ENCODE measurements at regions not wholly inside any gene's neighbourhood (a gene's known extent, or its start where the extent isn't known, plus 50 kb on each side); places are given as distances from the start of the nearest gene placed in this dataset.

DNA sequence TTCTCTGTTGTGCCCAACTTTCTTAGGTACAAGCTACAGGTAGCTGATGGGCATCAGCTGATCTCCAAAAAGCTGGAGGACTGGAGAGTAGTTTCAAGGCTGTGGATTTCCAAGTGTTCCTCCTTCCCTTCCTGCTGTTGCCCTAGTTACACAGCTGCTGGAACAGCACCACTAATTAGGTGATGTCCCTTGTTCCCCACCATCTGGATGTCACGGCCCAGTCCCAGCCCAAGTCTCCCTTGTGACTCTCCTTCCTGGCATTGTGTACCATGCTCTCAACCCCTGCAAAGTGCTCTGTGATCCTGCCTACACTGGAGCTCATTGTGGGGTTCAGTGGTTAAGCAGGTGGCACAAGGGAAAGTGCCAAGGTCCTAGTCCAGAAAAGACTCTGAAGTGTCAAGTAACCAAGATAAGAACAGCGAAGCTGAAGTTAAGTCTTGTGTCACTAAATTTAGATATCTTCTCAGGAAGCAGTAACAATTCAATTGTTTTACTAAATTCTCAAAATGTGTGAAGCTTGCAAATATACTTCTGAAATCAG lies 604.5 kb downstream of the ISL1 start:
- H3K9me3 ChIP-seq (ENCODE audit: low read length): no peaks in the 10 kb centered on the region
- H3K27me3 ChIP-seq (ENCODE audit: insufficient read depth, low read length, poor library complexity, severe bottlenecking): no peaks in the 10 kb centered on the region
- H3K4me3 Mint-ChIP-seq: no peak overlapping the region
- H3K36me3 Mint-ChIP-seq: no peaks in the 10 kb centered on the region
- ChIA-PET POLR2A (no interaction called here), CTCF (interaction anchor here (0.8 kb wide), 1 partner anchor 13 kb away, joined by 3 read pairs; no protein-coding TSS in a partner anchor)
- no peaks in the 10 kb centered on the region for H3K4me1 ChIP-seq (ENCODE audit: insufficient read depth, low read length)
- H3K27ac Mint-ChIP-seq: no peak overlapping the region
- H3K27me3 Mint-ChIP-seq: no peaks in the 10 kb centered on the region
- H3K9me3 Mint-ChIP-seq: peaks cover 0 to 12% (median 2%) of the 10 kb centered on the region in 5 donors
- no peaks in the 10 kb centered on the region for H3K4me1 Mint-ChIP-seq
- no peak overlapping the region for H3K27ac ChIP-seq (ENCODE audit: low read depth, low read length)
- H3K36me3 ChIP-seq (ENCODE audit: insufficient read depth, low read length): no peaks in the 10 kb centered on the region
- DNase-seq: no peak
- H3K4me3 ChIP-seq (ENCODE audit: low read length): no peak overlapping the region

DNA sequence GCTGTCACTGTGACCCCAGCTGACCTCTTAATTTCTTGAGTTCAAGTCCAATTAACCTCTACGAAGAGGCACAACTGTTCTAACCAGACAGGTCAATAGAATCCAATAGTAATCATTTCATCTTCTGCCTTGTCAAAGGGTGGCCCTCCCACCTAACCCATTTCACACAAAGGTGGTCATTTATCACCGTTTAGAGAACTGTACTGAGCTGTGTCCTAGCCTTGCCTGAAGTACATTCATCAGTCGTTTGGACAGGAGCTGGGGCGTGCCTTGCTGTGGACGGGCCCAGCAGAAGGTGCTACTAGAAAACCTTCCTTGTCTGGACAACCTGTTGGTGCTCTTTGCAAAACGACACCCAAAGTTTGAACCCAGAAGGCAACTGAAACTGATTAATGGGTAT lies 605.4 kb downstream of the ISL1 start:
- Mint-ChIP-seq H3K9me3 (peaks cover 0 to 11% (median 3%) of the 10 kb centered on the region in 5 donors), H3K4me1 (no peaks in the 10 kb centered on the region), H3K4me3 (no peak overlapping the region), H3K27ac (no peak overlapping the region), H3K27me3 (no peaks in the 10 kb centered on the region), H3K36me3 (no peaks in the 10 kb centered on the region)
- POLR2A ChIA-PET: no interaction called here
- CTCF ChIA-PET: no interaction called here
- no peaks in the 10 kb centered on the region for H3K36me3 ChIP-seq (ENCODE audit: insufficient read depth, low read length)
- H3K4me1 ChIP-seq (ENCODE audit: insufficient read depth, low read length): no peaks in the 10 kb centered on the region
- no peaks in the 10 kb centered on the region for H3K9me3 ChIP-seq (ENCODE audit: low read length)
- H3K27ac ChIP-seq (ENCODE audit: low read depth, low read length): no peak overlapping the region
- H3K27me3 ChIP-seq (ENCODE audit: insufficient read depth, low read length, poor library complexity, severe bottlenecking): no peaks in the 10 kb centered on the region
- DNase-seq: no peak
- H3K4me3 ChIP-seq (ENCODE audit: low read length): no peak overlapping the region

DNA sequence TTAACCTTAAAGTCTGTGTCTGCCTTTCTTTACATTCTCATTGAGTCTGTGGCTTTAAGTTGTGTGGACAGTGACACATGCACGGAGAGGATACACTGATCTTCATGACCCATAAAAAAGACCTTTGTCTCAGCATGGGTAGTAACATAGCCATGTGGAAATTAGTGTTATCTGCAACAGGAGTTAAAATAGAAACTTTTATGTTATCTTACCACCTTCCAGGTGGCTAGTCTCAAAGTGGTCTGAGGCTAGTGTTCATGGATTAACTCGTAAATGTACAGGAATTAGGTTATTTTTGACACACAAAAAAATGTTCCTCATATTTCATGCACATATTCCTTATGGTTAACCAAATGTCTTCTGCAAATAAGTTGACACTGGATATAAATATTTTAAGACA lies 607.0 kb downstream of the ISL1 start:
- Histone ChIP-seq H3K36me3 (ENCODE audit: insufficient read depth, low read length) (no peaks in the 10 kb centered on the region), H3K9me3 (ENCODE audit: low read length) (no peaks in the 10 kb centered on the region), H3K4me1 (ENCODE audit: insufficient read depth, low read length) (no peaks in the 10 kb centered on the region), H3K27me3 (ENCODE audit: insufficient read depth, low read length, poor library complexity, severe bottlenecking) (no peaks in the 10 kb centered on the region), H3K27ac (ENCODE audit: low read depth, low read length) (no peak overlapping the region), H3K4me3 (ENCODE audit: low read length) (no peak overlapping the region)
- ChIA-PET POLR2A (no interaction called here), CTCF (no interaction called here)
- H3K4me1 Mint-ChIP-seq: no peaks in the 10 kb centered on the region
- no peaks in the 10 kb centered on the region for H3K36me3 Mint-ChIP-seq
- H3K27ac Mint-ChIP-seq: no peak overlapping the region
- no peak overlapping the region for H3K4me3 Mint-ChIP-seq
- H3K9me3 Mint-ChIP-seq: peaks cover 0 to 11% (median 3%) of the 10 kb centered on the region in 5 donors
- no peaks in the 10 kb centered on the region for H3K27me3 Mint-ChIP-seq
- no peak for DNase-seq

DNA sequence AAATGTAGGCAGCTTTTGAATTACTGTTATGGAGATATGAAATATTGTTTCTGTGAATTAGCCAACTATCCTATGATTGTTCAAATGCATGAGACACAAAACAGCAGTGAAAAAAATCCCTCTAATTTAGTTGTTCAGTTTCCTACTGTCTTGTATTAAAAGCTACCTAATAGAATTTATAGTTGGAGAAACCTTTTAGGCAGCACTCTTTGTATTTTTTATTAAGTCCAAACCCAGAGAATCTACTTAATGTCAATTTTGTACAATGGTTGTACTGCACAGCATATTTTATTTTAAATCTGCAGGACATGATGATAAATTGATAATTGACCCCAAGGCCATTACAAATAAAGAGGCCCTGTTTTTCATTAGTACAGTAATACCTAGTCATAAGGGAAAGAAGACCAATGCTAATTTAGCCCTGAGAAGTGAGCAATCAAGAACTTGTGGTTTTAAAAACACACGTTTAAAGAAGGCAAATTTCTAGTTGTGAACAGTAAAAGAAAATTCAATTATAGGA lies 607.5 kb downstream of the ISL1 start:
- CTCF ChIA-PET: no interaction called here
- DNase-seq: no peak
- Mint-ChIP-seq H3K36me3 (no peaks in the 10 kb centered on the region), H3K27me3 (no peaks in the 10 kb centered on the region), H3K4me1 (no peaks in the 10 kb centered on the region), H3K9me3 (peaks cover 0 to 11% (median 3%) of the 10 kb centered on the region in 5 donors), H3K4me3 (no peak overlapping the region), H3K27ac (no peak overlapping the region)
- POLR2A ChIA-PET: no interaction called here
- Histone ChIP-seq H3K9me3 (ENCODE audit: low read length) (no peaks in the 10 kb centered on the region), H3K4me1 (ENCODE audit: insufficient read depth, low read length) (no peaks in the 10 kb centered on the region), H3K4me3 (ENCODE audit: low read length) (no peak overlapping the region), H3K36me3 (ENCODE audit: insufficient read depth, low read length) (no peaks in the 10 kb centered on the region), H3K27me3 (ENCODE audit: insufficient read depth, low read length, poor library complexity, severe bottlenecking) (no peaks in the 10 kb centered on the region), H3K27ac (ENCODE audit: low read depth, low read length) (no peak overlapping the region)

DNA sequence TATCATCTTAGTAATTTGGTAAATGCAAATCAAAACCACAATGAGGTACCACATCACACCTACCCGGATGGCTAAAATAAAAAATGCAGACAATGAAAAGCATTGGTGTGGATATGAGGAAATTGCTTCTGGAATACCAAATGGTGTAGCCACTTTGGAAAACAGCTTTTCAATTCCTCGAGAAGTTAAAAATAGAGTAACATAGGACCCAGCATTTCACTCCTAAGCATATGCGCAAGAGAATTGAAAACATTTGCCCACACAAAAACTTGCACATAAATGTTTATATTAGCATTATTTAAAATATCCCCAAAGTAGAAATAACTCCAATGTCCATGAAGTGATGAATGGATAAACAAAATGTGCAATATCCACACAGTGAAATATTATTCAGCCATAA lies 608.7 kb downstream of the ISL1 start:
- POLR2A ChIA-PET: no interaction called here
- Mint-ChIP-seq H3K27me3 (no peaks in the 10 kb centered on the region), H3K4me1 (no peaks in the 10 kb centered on the region), H3K36me3 (no peaks in the 10 kb centered on the region), H3K4me3 (no peak overlapping the region), H3K9me3 (peaks cover 0 to 8% (median 3%) of the 10 kb centered on the region in 5 donors), H3K27ac (no peak overlapping the region)
- Histone ChIP-seq H3K4me1 (ENCODE audit: insufficient read depth, low read length) (no peaks in the 10 kb centered on the region), H3K27me3 (ENCODE audit: insufficient read depth, low read length, poor library complexity, severe bottlenecking) (no peaks in the 10 kb centered on the region), H3K36me3 (ENCODE audit: insufficient read depth, low read length) (no peaks in the 10 kb centered on the region), H3K9me3 (ENCODE audit: low read length) (no peaks in the 10 kb centered on the region), H3K4me3 (ENCODE audit: low read length) (no peak overlapping the region), H3K27ac (ENCODE audit: low read depth, low read length) (no peak overlapping the region)
- CTCF ChIA-PET: interaction anchor here (0.7 kb wide), 1 partner anchor 11 kb away, joined by 4 read pairs; no protein-coding TSS in a partner anchor
- no peak for DNase-seq

DNA sequence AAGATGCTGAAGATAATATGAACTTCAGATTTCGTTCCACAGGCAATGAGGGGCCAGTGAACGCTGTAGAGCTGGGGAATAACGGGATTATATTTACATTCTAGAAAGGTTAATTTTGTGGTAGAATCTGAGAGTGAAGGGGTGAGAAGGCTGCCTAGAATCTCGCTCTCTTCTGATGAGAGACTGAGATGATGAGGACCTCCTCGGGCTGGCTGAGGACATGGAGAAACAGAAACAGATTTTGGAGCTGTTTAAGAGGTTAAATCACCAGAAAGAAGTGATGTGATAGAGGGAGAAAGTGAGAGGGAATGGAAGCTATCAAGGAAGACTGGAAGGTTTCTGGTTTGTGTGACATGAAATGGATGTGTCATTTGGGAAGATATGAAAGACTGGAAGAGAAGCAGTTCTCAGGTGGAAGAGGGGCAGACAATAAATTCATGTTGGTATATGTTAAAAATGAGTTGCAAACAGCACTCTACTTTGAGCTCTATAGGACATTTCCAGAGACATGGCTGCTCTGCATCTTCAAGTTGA lies 612.6 kb downstream of the ISL1 start:
- POLR2A ChIA-PET: no interaction called here
- H3K9me3 ChIP-seq (ENCODE audit: low read length): no peaks in the 10 kb centered on the region
- no peak overlapping the region for H3K27ac ChIP-seq (ENCODE audit: low read depth, low read length)
- no peaks in the 10 kb centered on the region for H3K4me1 ChIP-seq (ENCODE audit: insufficient read depth, low read length)
- Mint-ChIP-seq H3K4me1 (no peaks in the 10 kb centered on the region), H3K4me3 (no peak overlapping the region), H3K36me3 (no peaks in the 10 kb centered on the region), H3K27me3 (no peaks in the 10 kb centered on the region), H3K9me3 (peaks cover 0 to 6% (median 3%) of the 10 kb centered on the region in 5 donors), H3K27ac (no peak overlapping the region)
- DNase-seq: no peak
- CTCF ChIA-PET: no interaction called here
- H3K36me3 ChIP-seq (ENCODE audit: insufficient read depth, low read length): no peaks in the 10 kb centered on the region
- no peaks in the 10 kb centered on the region for H3K27me3 ChIP-seq (ENCODE audit: insufficient read depth, low read length, poor library complexity, severe bottlenecking)
- H3K4me3 ChIP-seq (ENCODE audit: low read length): no peak overlapping the region

DNA sequence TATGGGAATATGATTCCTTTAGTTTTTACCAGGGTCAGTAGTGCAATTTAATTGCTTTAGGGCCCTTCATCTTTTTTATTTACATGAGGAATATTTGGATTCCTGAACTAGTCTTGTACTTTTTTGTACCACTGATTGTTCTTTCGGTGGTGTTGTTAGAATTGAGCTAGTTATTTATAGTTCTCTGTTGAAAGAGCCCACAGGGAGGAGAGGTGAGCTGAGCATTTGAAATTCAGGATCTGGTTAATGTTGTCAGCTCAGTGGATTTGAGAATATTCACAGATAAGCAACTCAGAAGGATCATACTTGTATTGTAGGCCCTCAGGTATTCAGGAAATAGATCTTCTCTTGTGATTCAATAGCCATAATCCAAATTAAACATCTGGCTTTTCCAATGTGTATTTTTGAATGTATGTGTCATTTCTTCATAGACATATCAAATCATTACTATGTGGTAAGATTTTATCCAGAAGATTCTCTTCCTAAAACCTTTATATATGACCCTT lies 613.2 kb downstream of the ISL1 start:
- H3K9me3 Mint-ChIP-seq: peaks cover 0 to 6% (median 3%) of the 10 kb centered on the region in 5 donors
- no peaks in the 10 kb centered on the region for H3K36me3 Mint-ChIP-seq
- no peaks in the 10 kb centered on the region for H3K4me1 Mint-ChIP-seq
- Histone ChIP-seq H3K36me3 (ENCODE audit: insufficient read depth, low read length) (no peaks in the 10 kb centered on the region), H3K27ac (ENCODE audit: low read depth, low read length) (no peak overlapping the region), H3K9me3 (ENCODE audit: low read length) (no peaks in the 10 kb centered on the region), H3K4me3 (ENCODE audit: low read length) (no peak overlapping the region), H3K4me1 (ENCODE audit: insufficient read depth, low read length) (no peaks in the 10 kb centered on the region), H3K27me3 (ENCODE audit: insufficient read depth, low read length, poor library complexity, severe bottlenecking) (no peaks in the 10 kb centered on the region)
- no peak overlapping the region for H3K27ac Mint-ChIP-seq
- ChIA-PET CTCF (no interaction called here), POLR2A (no interaction called here)
- H3K4me3 Mint-ChIP-seq: no peak overlapping the region
- H3K27me3 Mint-ChIP-seq: no peaks in the 10 kb centered on the region
- no peak for DNase-seq

DNA sequence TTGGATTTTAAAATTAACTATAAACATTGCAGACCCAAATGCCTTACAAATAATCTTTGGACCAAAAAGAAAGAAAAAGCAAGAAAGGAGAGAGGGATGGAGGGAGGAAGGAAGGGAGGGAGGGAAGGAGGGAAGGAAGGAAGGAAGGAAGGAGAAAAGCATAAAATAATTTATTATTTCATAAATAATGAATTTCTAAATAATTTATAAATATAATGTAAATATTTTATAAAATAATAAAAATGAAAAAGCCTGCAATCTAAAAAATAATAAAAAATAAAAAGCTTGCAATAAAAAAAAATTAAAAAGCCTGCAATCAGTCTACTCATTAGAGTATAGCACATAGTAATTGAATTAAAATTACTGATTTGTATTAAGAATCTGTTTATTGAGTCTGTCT lies 614.3 kb downstream of the ISL1 start:
- no peak overlapping the region for H3K4me3 Mint-ChIP-seq
- Histone ChIP-seq H3K4me3 (ENCODE audit: low read length) (no peak overlapping the region), H3K4me1 (ENCODE audit: insufficient read depth, low read length) (no peaks in the 10 kb centered on the region), H3K27ac (ENCODE audit: low read depth, low read length) (no peak overlapping the region), H3K9me3 (ENCODE audit: low read length) (no peaks in the 10 kb centered on the region), H3K36me3 (ENCODE audit: insufficient read depth, low read length) (no peaks in the 10 kb centered on the region), H3K27me3 (ENCODE audit: insufficient read depth, low read length, poor library complexity, severe bottlenecking) (no peaks in the 10 kb centered on the region)
- POLR2A ChIA-PET: no interaction called here
- H3K27ac Mint-ChIP-seq: no peak overlapping the region
- H3K9me3 Mint-ChIP-seq: peaks cover 3 to 6% (median 5%) of the 10 kb centered on the region in 5 donors
- CTCF ChIA-PET: no interaction called here
- H3K4me1 Mint-ChIP-seq: no peaks in the 10 kb centered on the region
- H3K27me3 Mint-ChIP-seq: no peaks in the 10 kb centered on the region
- no peak for DNase-seq
- H3K36me3 Mint-ChIP-seq: no peaks in the 10 kb centered on the region

Measured in CD8-positive, alpha-beta memory T cell (primary cell).